GM12875 (cell line): ENCODE measurements at regions not wholly inside any gene's neighbourhood (a gene's known extent, or its start where the extent isn't known, plus 50 kb on each side); places are given as distances from the start of the nearest gene placed in this dataset.

Source experiments
- H3K4me3 ChIP-seq: one replicate; pipeline ENCODE4 v1.5.1; 2011; ENCODE audit warnings: low read depth, low read length, control low read depth
- CTCF ChIP-seq: IDR thresholded peaks from 2 replicates; pipeline ENCODE4 v1.5.1; 2011; ENCODE audit warnings: low read depth, mild to moderate bottlenecking, control low read depth, inconsistent platforms, low read length, moderate library complexity, borderline replicate concordance; ENCODE audit not compliant: insufficient read depth

DNA sequence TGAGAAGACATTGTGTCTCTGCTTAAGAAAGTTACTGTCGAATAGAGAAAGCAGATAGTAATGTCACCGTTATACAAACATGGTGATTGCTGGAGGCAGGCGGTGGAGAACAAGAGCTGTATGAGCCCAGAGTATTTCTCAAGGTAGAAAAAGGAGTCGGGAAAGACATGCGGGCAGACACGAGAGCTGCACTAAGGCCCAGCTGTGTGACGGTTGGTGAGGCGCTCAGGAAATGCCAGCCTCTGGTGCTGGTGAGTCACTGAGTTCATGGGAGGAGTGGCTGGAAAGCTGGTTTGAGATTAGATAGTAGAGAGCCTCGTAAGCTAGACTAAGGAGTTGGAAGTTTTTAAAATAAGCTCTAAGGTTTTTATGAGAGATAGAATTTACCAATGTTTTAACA, 390.9 kb upstream of the TRIB2 start:
- no peak overlapping the region for H3K4me3 ChIP-seq
- TF ChIP-seq CTCF, result no peak

GRCh38 chr2:12326449-12327190, 390.1 kb upstream of the TRIB2 start:
- peak; percentile 45; the same call in 1 of the 2 replicates for TF ChIP-seq CTCF
- no peak overlapping the region for H3K4me3 ChIP-seq

GRCh38 chr2:12330916-12331315, 385.8 kb upstream of the TRIB2 start:
- no peak for TF ChIP-seq CTCF

DNA sequence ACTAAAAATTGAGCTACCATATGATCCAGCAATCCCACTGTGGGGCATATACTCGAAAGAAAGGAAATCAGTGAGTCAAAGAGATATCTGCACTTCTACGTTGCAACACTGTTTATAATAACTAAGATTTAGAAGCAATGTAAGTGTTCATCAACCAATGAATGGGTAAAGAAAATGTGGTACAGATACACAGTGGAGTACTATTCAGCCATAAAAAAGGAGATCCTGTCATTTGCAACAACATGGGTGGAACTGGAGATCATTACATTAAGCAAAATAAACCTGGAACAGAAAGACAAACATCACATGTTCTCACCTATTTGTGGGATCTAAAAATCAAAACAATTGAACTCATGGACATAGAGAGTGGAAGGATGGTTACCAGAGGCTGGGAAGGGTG, 385.0 kb upstream of the TRIB2 start:
- TF ChIP-seq CTCF, result no peak
- H3K4me3 ChIP-seq, result no peak overlapping the region

More at GRCh38 chr2:12330916-12331315, 385.8 kb upstream of the TRIB2 start:
- H3K4me3 ChIP-seq, result no peak overlapping the region

DNA sequence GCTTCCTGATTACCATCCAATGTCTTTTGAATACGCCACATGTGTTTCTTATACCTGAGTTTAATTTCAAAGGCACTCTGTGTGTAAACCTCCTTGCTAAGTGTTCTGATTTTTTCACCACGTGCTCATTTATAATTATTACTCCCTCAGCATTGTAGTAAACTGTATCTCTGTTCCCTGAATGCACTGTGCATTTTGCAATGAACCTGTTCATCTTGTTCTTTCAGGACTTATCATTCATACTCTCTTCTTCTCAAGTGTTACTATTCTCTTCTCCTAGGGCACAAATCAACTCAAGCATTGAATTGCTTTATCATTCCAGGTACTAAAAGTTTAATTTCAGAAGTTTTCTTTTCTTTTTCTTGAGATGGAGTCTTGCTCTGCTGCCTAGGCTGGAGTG, 383.4 kb upstream of the TRIB2 start:
- H3K4me3 ChIP-seq, result no peak overlapping the region
- no peak for TF ChIP-seq CTCF

GRCh38 chr2:12334412-12334966, 382.2 kb upstream of the TRIB2 start:
- no peak for TF ChIP-seq CTCF
- no peak overlapping the region for H3K4me3 ChIP-seq

DNA sequence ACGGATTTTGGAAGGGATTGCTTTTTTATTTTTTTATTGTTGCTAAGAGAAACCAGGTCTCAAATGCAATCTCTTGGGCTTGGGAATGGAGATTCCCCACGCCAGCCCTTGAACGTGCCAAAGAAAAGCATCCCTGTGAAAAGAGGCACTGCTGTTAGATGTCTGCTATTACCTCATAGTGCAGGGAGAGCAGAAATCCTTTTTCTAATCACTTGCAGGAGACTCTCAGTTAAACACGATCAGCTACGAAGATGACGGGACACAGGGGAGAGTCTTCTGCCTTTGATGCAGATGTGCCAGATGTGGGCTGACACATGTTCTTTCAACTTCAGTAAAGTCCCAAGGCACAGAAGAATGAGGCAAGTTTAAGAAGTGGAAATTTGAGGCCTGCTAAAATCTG, 381.6 kb upstream of the TRIB2 start:
- no peak for TF ChIP-seq CTCF

More for the DNA sequence above, 381.6 kb upstream of the TRIB2 start:
- H3K4me3 ChIP-seq, result no peak overlapping the region
